ENCODE measurements at regions not wholly inside any gene's neighbourhood (a gene's known extent, or its start where the extent isn't known, plus 50 kb on each side); places are given as distances from the start of the nearest gene placed in this dataset.

DNA sequence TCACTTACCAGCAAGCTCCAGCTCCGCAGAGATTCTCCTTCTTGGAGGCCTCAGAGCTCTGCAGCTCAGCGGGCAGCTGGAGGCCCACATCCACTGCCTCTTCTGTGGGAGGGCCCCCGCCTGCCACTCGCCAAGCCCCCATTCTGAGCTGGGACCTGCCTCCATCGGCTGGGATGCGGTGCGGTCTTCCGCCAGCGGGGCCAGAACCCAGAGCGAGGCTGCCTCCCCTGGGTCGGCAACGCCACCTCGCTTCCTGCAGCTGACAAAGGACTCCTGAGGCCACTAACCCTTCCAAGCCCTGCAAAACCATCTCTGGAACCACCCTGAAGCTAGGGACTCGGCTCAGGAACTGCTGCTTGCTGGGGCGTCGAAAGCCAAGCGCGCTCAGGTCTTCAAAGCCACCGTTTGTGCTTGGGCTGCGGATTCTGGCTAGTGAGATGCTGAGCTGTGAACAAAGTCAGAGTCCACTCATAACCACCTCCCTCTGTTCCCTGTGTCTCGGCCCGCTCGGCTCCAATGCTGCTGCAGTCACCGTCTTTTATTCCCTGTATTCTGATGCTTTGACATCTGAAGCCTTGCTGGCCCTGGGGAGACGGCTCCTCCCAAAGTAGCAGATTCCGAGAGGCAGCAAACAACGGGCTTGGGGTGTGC, 174.3 kb downstream of the ENGASE start:
- no peak for DNase-seq (ENCODE audit: low spot score)

DNA sequence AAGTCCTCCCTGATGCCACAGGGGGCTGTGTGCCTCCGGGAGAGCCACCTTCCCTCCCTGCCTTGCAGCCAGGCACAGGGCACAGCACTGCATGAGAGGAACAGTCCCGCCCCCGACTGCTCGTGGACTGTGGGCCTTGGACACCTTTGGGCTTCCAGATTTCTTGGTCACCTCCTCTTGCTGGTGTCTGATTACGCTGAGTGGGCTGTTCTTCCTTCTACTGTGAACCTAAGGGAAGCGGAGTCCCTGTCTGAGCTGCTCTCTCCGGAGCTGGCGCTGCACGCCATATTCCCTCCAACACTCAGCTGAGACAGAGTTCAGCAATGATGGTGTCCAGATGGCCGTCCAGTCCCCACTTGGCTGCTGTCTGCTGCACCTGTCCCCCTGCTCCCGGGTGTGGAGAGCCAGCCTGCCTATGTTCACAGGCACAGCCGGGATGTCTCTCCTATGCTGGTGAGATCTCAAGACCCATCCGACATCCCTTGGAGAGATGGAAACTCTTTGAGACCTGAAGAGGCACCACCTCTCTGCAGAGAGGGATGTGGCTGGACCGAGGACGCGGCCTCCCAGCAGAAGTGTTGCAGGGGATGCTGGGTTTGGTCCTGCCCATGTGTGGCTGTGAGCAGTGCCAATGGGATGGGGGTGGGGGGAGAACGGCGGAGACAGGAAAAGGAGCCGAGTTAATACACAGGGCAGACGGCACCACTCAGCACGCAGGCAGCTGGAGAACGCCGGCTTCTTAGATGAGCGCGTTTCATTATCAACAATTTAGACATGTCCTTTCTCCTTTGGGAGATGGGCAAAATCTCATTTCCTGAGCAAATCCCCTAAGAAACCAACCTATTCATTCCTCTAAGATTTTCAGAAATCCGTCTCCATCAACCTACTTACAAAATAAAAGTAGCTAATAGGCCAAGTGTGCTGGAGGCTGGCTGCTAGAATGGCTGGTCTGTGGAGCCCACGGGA, 171.9 kb downstream of the ENGASE start:
- ATAC-seq (ENCODE audit: low FRiP score) (no peak), DNase-seq (ENCODE audit: low spot score) (no peak)
- TF ChIP-seq, protein P1, sequence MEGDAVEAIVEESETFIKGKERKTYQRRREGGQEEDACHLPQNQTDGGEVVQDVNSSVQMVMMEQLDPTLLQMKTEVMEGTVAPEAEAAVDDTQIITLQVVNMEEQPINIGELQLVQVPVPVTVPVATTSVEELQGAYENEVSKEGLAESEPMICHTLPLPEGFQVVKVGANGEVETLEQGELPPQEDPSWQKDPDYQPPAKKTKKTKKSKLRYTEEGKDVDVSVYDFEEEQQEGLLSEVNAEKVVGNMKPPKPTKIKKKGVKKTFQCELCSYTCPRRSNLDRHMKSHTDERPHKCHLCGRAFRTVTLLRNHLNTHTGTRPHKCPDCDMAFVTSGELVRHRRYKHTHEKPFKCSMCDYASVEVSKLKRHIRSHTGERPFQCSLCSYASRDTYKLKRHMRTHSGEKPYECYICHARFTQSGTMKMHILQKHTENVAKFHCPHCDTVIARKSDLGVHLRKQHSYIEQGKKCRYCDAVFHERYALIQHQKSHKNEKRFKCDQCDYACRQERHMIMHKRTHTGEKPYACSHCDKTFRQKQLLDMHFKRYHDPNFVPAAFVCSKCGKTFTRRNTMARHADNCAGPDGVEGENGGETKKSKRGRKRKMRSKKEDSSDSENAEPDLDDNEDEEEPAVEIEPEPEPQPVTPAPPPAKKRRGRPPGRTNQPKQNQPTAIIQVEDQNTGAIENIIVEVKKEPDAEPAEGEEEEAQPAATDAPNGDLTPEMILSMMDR (IDR thresholded peaks at IDR 0.05) = no peak

More for the DNA sequence above, 174.3 kb downstream of the ENGASE start:
- no peak for ATAC-seq (ENCODE audit: low FRiP score)
- TF ChIP-seq, protein P1 (IDR thresholded peaks at IDR 0.05) = no peak

DNA sequence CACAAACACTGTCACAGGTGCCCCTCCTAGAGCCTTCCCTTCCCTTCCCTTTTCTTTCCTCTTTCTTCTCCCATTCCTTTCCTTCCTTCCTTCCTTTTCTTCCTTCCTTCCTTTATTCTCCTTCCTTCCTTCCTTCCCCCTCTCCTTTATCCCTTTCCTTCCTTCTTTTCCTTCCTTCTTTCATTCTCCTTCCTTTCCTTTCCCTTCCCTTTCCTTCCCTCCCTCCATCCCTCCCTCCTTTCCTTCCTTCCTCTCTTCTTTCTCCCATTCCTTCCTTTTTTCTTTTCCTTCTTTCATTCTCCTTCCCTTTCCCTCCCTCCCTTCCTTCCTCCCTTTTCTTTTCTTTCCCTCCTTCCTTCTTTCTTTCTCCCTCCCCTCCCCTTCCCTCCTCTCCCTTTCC, 170.0 kb downstream of the ENGASE start:
- ATAC-seq (ENCODE audit: low FRiP score) (no peak), DNase-seq (ENCODE audit: low spot score) (no peak)
- TF ChIP-seq, protein P1 (IDR thresholded peaks at IDR 0.05) = no peak

DNA sequence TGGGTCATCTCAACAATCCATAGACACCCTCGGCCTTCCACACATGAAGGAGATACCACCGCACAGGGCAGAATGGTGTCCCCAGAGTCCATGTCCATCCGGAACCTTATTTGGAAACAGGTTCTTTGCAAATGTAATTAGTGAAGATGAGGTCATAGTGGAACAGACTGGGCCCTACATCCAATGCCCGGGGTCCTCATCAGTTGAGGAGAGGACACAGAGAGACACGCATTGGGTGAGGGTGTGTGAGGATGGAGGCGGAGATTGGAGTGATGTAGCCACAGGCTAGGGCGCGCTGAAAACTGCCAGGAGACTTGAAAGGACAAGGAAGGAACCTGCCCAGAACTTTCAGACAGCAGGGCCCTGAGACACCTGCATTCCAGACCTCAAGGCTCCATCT, 169.4 kb downstream of the ENGASE start:
- TF ChIP-seq, protein P1 (IDR thresholded peaks at IDR 0.05) = no peak
- ATAC-seq (ENCODE audit: low FRiP score) = no peak
- no peak for DNase-seq (ENCODE audit: low spot score)

DNA sequence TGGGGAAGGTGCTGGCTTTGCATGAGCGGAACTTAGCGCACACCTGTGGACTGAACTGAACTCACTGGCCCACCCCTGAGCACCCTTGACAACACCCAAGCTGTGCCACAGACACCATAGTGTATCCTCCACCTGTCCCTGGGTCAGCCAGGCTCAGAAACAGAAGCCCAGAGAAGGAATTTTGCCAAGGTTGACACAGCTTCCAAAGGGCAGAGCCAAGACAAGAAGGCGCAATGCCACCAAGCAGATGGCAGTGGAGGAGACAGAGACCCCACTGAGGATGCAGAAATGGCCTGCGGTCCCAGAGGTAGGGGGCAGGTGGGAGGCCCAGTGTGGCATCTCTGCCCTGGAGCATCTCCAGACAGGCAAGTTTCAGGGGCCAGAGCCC, 169.0 kb downstream of the ENGASE start:
- no peak for ATAC-seq (ENCODE audit: low FRiP score)
- TF ChIP-seq, protein P1 (IDR thresholded peaks at IDR 0.05) = no peak
- no peak for DNase-seq (ENCODE audit: low spot score)

DNA sequence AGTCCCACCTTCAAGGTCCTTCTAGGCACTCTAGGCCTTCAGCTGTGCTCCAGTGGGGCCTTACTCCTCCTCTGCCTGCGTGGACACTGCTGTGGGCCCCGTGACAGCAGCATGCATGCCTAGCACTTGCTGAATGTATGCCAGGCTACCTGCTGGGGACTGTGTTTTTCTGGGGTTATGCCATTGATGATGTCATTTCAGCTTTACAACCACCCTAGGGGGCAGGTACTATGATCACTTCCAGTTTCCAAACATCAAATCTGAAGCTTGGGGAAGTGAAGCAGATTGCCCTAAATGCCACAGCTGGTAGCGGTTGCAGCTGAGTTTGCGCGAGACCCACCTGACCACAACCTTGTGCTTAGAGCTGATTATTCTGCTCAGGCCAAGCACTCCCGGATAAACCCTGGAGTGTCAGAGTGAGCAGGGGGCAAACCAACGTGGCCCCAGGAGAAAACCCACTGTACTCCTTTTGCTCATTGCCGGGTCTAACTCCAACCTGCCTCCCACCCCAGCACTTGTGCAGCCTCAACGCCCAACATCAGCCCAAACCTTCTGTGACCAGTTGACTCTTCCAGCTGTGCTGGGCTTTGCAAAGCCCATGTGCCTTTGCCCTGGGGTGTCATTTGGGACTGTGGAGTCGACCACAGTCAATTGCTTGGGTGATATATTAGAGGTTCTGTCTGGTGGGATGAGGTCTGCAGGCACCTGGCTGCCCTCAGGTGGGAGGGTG, 168.4 kb downstream of the ENGASE start:
- no peak for DNase-seq (ENCODE audit: low spot score)
- ATAC-seq (ENCODE audit: low FRiP score) = no peak
- TF ChIP-seq, protein P1 (IDR thresholded peaks at IDR 0.05) = no peak
